Endothelial cell of umbilical vein (primary cell): ENCODE measurements at regions not wholly inside any gene's neighbourhood (a gene's known extent, or its start where the extent isn't known, plus 50 kb on each side); places are given as distances from the start of the nearest gene placed in this dataset.

Experiments
- BruUV-seq: library from RNA; stranded (reverse); fragments of 400-500 nt; replicated peaks from 2 replicates; lab custom pipeline; 2021; lab: Mats Ljungman, UMichigan
- CTCF ChIA-PET: fragments of 300-600, 350-600 bp; sonication (Branson Sonifier 250); formaldehyde crosslinking; loops from one replicate; lab custom pipeline; 2021; ENCODE audit warnings: antibody characterized with exemption, inconsistent platforms; lab: Charles Lee
- POLR2A ChIA-PET: fragments of 300-600, 350-600 bp; sonication (Branson Sonifier 250); formaldehyde crosslinking; loops from one replicate; lab custom pipeline; 2021; ENCODE audit warnings: antibody characterized with exemption, inconsistent platforms; lab: Charles Lee
- DNase-seq: peaks from one replicate; pipeline ENCODE4 v3.0.0-alpha.2; 2011; ENCODE audit warnings: low read depth, low spot score
- FAIRE-seq: peaks from 2 replicates; lab custom pipeline; 2011; peaks lifted over from hg19 to GRCh38; lab: Jason Lieb, UNC
- H2AFZ ChIP-seq: 2 replicates; pipeline ENCODE4 v1.6.0; 2012; ENCODE audit warnings: low read depth, low read length, control low read depth, inconsistent platforms
- H3K27ac ChIP-seq: 2 replicates; pipeline ENCODE4 v1.5.1; 2011; ENCODE audit warnings: low read depth, mild to moderate bottlenecking, control low read depth, low read length, moderate library complexity; ENCODE audit not compliant: insufficient read depth
- H3K27me3 ChIP-seq, 2 experiments: 2 replicates each; pipeline versions ENCODE4 v1.6.0 to v1.6.1; 2011; ENCODE audit warnings: low read length in 2 of 2, mixed read lengths in 1 of 2; ENCODE audit not compliant: control insufficient read depth in 2 of 2, insufficient read depth in 2 of 2
- H3K36me3 ChIP-seq, 2 experiments: 2 replicates in 1 of 2; 3 replicates in 1 of 2; pipeline ENCODE4 v1.5.1; 2011; ENCODE audit warnings: low read length in 2 of 2, mild to moderate bottlenecking in 1 of 2, moderate library complexity in 1 of 2; ENCODE audit not compliant: control insufficient read depth in 2 of 2, insufficient read depth in 2 of 2; ENCODE audit errors: extremely low read depth in 1 of 2
- H3K4me1 ChIP-seq: 3 replicates; pipeline ENCODE4 v1.5.1; 2011; ENCODE audit warnings: mild to moderate bottlenecking, low read length; ENCODE audit not compliant: control insufficient read depth, insufficient read depth; ENCODE audit errors: extremely low read depth
- H3K4me2 ChIP-seq: 2 replicates; pipeline ENCODE4 v1.6.1; 2011; ENCODE audit warnings: low read length, control low read depth, mixed read lengths; ENCODE audit not compliant: insufficient read depth
- H3K4me3 ChIP-seq, 3 experiments: fragments of 200-600 bp in 1 of 3; sonication (generic), shearing (Covaris generic) in 1 of 3; replicated peaks in 1 of 3; 2 replicates each; pipeline ENCODE4 v1.5.1; 2011 to 2016; ENCODE audit warnings: control low read depth in 3 of 3, low read length in 3 of 3, mild to moderate bottlenecking in 2 of 3, inconsistent platforms in 1 of 3, low read depth in 1 of 3, moderate library complexity in 1 of 3; ENCODE audit not compliant: insufficient read depth in 1 of 3
- H3K79me2 ChIP-seq: 2 replicates; pipeline ENCODE4 v1.6.0; 2012; ENCODE audit warnings: low read length, inconsistent platforms; ENCODE audit not compliant: control insufficient read depth, insufficient read depth
- H3K9ac ChIP-seq: replicated peaks from 2 replicates; pipeline ENCODE3; 2011; ENCODE audit warnings: low read length, control low read depth; ENCODE audit not compliant: insufficient read depth; ENCODE audit errors: extremely low read depth
- H3K9me1 ChIP-seq: replicated peaks from 3 replicates; pipeline ENCODE4 v1.6.0; 2011; ENCODE audit warnings: mild to moderate bottlenecking, low read length; ENCODE audit not compliant: control insufficient read depth, insufficient read depth; ENCODE audit errors: extremely low read depth
- H3K9me3 ChIP-seq: replicated peaks from 2 replicates; pipeline ENCODE4 v1.5.1; 2012; ENCODE audit warnings: low read length, inconsistent platforms; ENCODE audit not compliant: control insufficient read depth, insufficient read depth
- H4K20me1 ChIP-seq: replicated peaks from 2 replicates; pipeline ENCODE3; 2011; ENCODE audit warnings: mild to moderate bottlenecking, low read length; ENCODE audit not compliant: control insufficient read depth, insufficient read depth; ENCODE audit errors: extremely low read depth
- CTCF ChIP-seq, 2 donors: IDR thresholded peaks; 1 replicate in 1 of 2; 2 replicates in 1 of 2; pipeline ENCODE4 v1.5.1; 2011; ENCODE audit warnings: low read length in 2 of 2, mild to moderate bottlenecking in 2 of 2, moderate library complexity in 2 of 2, control low read depth in 1 of 2, inconsistent platforms in 1 of 2, low read depth in 1 of 2; ENCODE audit not compliant: insufficient read depth in 1 of 2; ENCODE audit errors: extremely low read depth in 1 of 2
- EZH2 ChIP-seq: IDR thresholded peaks from 2 replicates; pipeline ENCODE4 v1.6.1; 2012; ENCODE audit warnings: borderline replicate concordance, low read depth, mild to moderate bottlenecking, moderate library complexity, low read length, inconsistent platforms; ENCODE audit not compliant: severe bottlenecking
- FOS ChIP-seq: IDR thresholded peaks from 2 replicates; pipeline ENCODE4 v1.6.1; 2011; ENCODE audit warnings: mild to moderate bottlenecking, low read length, moderate library complexity, borderline replicate concordance; ENCODE audit not compliant: insufficient read depth
- GATA2 ChIP-seq: IDR thresholded peaks from 2 replicates; pipeline ENCODE4 v1.7.0; 2011; ENCODE audit warnings: low read depth, mild to moderate bottlenecking, moderate library complexity, mixed read lengths, low read length; ENCODE audit not compliant: insufficient read length, insufficient read depth
- JUN ChIP-seq: IDR thresholded peaks from 2 replicates; pipeline ENCODE4 v1.6.1; 2011; ENCODE audit warnings: borderline replicate concordance, low read depth; ENCODE audit not compliant: insufficient read length, insufficient read depth
- MAX ChIP-seq: IDR thresholded peaks from 2 replicates; pipeline ENCODE4 v1.6.1; 2011; ENCODE audit not compliant: insufficient read depth, insufficient read length
- MYC ChIP-seq: IDR thresholded peaks from one replicate; pipeline ENCODE4 v1.6.1; 2011; ENCODE audit warnings: mild to moderate bottlenecking, low read depth, low read length
- POLR2A ChIP-seq: IDR thresholded peaks from 2 replicates; pipeline ENCODE4 v1.6.1; 2012; ENCODE audit warnings: low read depth, mild to moderate bottlenecking, control low read depth, low read length
- POLR2AphosphoS5 ChIP-seq: IDR thresholded peaks from 2 replicates; pipeline ENCODE4 v1.6.1; 2012; ENCODE audit warnings: low read depth, mild to moderate bottlenecking, control low read depth, low read length, moderate library complexity; ENCODE audit not compliant: insufficient read depth
- dilution Hi-C: fragments of 300-500 bp; cut with MboI; formaldehyde crosslinking; loops from one replicate; pipeline ENCODE4 v1.15.0; 2019; ENCODE audit warnings: low sequenced_read_pairs; ENCODE audit not compliant: extremely low pct_ligation_motif_present
- intact Hi-C: fragments of 100-400 bp; cut with micrococcal nuclease; formaldehyde crosslinking; loops from one replicate; pipeline ENCODE4 v1.10.0; 2022

GRCh38 chr12:74595696-74596095 lies 58.1 kb downstream of the ATXN7L3B start:
- Histone ChIP-seq H2AFZ (no peak overlapping the region), H3K4me1 (no peaks in the 10 kb centered on the region), H3K27me3 (no peaks in the 10 kb centered on the region), H3K9me1 (no peaks in the 10 kb centered on the region), H3K4me3 (no peak overlapping the region), H4K20me1 (no peaks in the 10 kb centered on the region), H3K79me2 (no peaks in the 10 kb centered on the region), H3K9me3 (no peaks in the 10 kb centered on the region), H3K4me2 (no peak overlapping the region), H3K27ac (no peak overlapping the region), H3K36me3 (no peaks in the 10 kb centered on the region), H3K9ac (no peak overlapping the region)
- DNase-seq: no peak
- BruUV-seq: no TSS peak
- dilution Hi-C loops: no loop called here
- intact Hi-C loops: no loop called here
- ChIA-PET CTCF (no interaction called here), POLR2A (no interaction called here)
- FAIRE-seq: no peak
- TF ChIP-seq MYC (no peak), EZH2 (no peak), FOS (no peak), POLR2A (no peak), POLR2AphosphoS5 (no peak), MAX (no peak), CTCF (IDR thresholded peaks at IDR 0.05; ENCODE audit: extremely low read depth in 1 of 2, insufficient read depth in 1 of 2, low read depth in 1 of 2, low read length in 2 of 2) (no peak), JUN (no peak), GATA2 (no peak)
